ENCODE measurements at regions not wholly inside any gene's neighbourhood (a gene's known extent, or its start where the extent isn't known, plus 50 kb on each side); places are given as distances from the start of the nearest gene placed in this dataset.

DNA sequence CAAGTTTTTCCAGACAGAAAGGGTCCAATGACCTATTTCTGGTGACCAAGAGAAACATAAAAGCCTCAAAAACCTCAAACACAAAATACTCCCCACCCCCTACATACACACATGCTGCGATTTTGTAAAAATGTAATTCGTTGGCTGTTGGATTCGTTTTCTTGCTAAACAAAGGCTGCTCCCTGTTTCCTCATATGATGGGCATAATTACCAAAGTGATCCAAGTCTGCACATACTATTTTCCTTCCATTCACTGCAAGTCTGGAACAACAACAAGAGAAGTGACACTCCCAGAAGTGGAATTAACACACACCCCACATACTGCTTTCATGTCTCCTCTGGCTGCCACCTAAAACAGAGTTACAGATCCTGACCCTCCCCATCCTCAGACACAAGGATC, 131.9 kb downstream of the RAP2A start:
- Histone ChIP-seq H3K9me1 (ENCODE audit: control insufficient read depth, insufficient read depth, low read length) (no peaks in the 10 kb centered on the region), H4K20me1 (replicated peaks; ENCODE audit: control insufficient read depth, insufficient read depth, low read length) (no peaks in the 10 kb centered on the region), H3K27ac (ENCODE audit: extremely low read depth, low read depth, low read length) (no peak overlapping the region), H3K9me3 (replicated peaks; ENCODE audit: control insufficient read depth, insufficient read depth, low read depth, low read length) (no peaks in the 10 kb centered on the region), H2AFZ (ENCODE audit: low read depth, low read length) (no peak overlapping the region), H3K36me3 (ENCODE audit: control insufficient read depth, insufficient read depth, low read length) (no peaks in the 10 kb centered on the region), H3K4me1 (replicated peaks in 1 of 2; ENCODE audit: control insufficient read depth in 2 of 2, insufficient read depth in 2 of 2, low read length in 2 of 2) (no peaks in the 10 kb centered on the region), H3K79me2 (ENCODE audit: control insufficient read depth, insufficient read depth, low read length) (no peaks in the 10 kb centered on the region), H3K4me3 (no peak overlapping the region), H3K27me3 (ENCODE audit: control insufficient read depth in 2 of 2, insufficient read depth in 2 of 2, low read length in 2 of 2) (no peaks in the 10 kb centered on the region; a peak in 1 of 5 replicates), H3K9ac (ENCODE audit: insufficient read depth in 1 of 2, low read depth in 2 of 2, low read length in 2 of 2) (no peak overlapping the region), H3K4me2 (ENCODE audit: insufficient read depth, low read length) (no peak overlapping the region)
- no TSS peak for BruUV-seq (replicated peaks)
- DNase-seq (ENCODE audit: extremely low read depth in 1 of 4, low spot score in 3 of 4) (no peak), FAIRE-seq (no peak), ATAC-seq (no peak)
- ChIA-PET POLR2A (no interaction called here), CTCF (ENCODE audit: low intra/inter-chr PET ratio) (no interaction called here)
- 0% methylated on average over 3 of the region's 3 CpGs for whole genome bisulfite sequencing (ENCODE audit: insufficient coverage, low coverage, missing lambda C conversion rate)
- intact Hi-C loops (cut with micrococcal nuclease), result loop anchor here (2.0 to 10.0 kb wide), 3 partner anchors 201 to 547 kb away; no protein-coding TSS in a partner anchor
- in situ Hi-C loops (cut with MboI), result loop anchor here (10.0 kb wide), 1 partner anchor 561 kb away; no protein-coding TSS in a partner anchor
- TF ChIP-seq, protein P1, sequence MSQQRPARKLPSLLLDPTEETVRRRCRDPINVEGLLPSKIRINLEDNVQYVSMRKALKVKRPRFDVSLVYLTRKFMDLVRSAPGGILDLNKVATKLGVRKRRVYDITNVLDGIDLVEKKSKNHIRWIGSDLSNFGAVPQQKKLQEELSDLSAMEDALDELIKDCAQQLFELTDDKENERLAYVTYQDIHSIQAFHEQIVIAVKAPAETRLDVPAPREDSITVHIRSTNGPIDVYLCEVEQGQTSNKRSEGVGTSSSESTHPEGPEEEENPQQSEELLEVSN (IDR thresholded peaks at IDR 0.05; ENCODE audit: borderline replicate concordance in 1 of 2, extremely low read depth in 1 of 2, insufficient read depth in 1 of 2, insufficient read length in 1 of 2, low read depth in 1 of 2, low read length in 1 of 2, poor library complexity in 1 of 2, severe bottlenecking in 1 of 2), result no peak
- TF ChIP-seq HIVEP1 (CRISPR knock-in tag; IDR thresholded peaks at IDR 0.05) (no peak), HNRNPL (IDR thresholded peaks at IDR 0.05; ENCODE audit: low read depth, low read length) (no peak), KLF16 (IDR thresholded peaks at IDR 0.05) (no peak), RBM14 (IDR thresholded peaks at IDR 0.05; ENCODE audit: borderline replicate concordance, insufficient read depth, low read depth, low read length) (no peak), POLR2AphosphoS5 (IDR thresholded peaks at IDR 0.05; ENCODE audit: control insufficient read depth, insufficient read depth, low read depth, low read length) (no peak), ZNF12 (CRISPR knock-in tag; IDR thresholded peaks at IDR 0.05) (no peak), FOXJ3 (CRISPR knock-in tag; IDR thresholded peaks at IDR 0.05) (no peak), BCOR (IDR thresholded peaks at IDR 0.05) (no peak), SMARCA5 (IDR thresholded peaks at IDR 0.05) (no peak), ZBTB8A (IDR thresholded peaks at IDR 0.05; ENCODE audit: partially characterized antibody) (no peak), KLF13 (tag; IDR thresholded peaks at IDR 0.05; ENCODE audit: borderline replicate concordance, low read depth) (no peak), ARNT (IDR thresholded peaks at IDR 0.05) (no peak)
- TF ChIP-seq, protein P2, sequence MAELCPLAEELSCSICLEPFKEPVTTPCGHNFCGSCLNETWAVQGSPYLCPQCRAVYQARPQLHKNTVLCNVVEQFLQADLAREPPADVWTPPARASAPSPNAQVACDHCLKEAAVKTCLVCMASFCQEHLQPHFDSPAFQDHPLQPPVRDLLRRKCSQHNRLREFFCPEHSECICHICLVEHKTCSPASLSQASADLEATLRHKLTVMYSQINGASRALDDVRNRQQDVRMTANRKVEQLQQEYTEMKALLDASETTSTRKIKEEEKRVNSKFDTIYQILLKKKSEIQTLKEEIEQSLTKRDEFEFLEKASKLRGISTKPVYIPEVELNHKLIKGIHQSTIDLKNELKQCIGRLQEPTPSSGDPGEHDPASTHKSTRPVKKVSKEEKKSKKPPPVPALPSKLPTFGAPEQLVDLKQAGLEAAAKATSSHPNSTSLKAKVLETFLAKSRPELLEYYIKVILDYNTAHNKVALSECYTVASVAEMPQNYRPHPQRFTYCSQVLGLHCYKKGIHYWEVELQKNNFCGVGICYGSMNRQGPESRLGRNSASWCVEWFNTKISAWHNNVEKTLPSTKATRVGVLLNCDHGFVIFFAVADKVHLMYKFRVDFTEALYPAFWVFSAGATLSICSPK (IDR thresholded peaks at IDR 0.05; ENCODE audit: borderline replicate concordance), result no peak
- TF ChIP-seq, protein P3, sequence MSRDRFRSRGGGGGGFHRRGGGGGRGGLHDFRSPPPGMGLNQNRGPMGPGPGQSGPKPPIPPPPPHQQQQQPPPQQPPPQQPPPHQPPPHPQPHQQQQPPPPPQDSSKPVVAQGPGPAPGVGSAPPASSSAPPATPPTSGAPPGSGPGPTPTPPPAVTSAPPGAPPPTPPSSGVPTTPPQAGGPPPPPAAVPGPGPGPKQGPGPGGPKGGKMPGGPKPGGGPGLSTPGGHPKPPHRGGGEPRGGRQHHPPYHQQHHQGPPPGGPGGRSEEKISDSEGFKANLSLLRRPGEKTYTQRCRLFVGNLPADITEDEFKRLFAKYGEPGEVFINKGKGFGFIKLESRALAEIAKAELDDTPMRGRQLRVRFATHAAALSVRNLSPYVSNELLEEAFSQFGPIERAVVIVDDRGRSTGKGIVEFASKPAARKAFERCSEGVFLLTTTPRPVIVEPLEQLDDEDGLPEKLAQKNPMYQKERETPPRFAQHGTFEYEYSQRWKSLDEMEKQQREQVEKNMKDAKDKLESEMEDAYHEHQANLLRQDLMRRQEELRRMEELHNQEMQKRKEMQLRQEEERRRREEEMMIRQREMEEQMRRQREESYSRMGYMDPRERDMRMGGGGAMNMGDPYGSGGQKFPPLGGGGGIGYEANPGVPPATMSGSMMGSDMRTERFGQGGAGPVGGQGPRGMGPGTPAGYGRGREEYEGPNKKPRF (IDR thresholded peaks at IDR 0.05; ENCODE audit: low read depth, low read length), result no peak
- TF ChIP-seq, protein P4, sequence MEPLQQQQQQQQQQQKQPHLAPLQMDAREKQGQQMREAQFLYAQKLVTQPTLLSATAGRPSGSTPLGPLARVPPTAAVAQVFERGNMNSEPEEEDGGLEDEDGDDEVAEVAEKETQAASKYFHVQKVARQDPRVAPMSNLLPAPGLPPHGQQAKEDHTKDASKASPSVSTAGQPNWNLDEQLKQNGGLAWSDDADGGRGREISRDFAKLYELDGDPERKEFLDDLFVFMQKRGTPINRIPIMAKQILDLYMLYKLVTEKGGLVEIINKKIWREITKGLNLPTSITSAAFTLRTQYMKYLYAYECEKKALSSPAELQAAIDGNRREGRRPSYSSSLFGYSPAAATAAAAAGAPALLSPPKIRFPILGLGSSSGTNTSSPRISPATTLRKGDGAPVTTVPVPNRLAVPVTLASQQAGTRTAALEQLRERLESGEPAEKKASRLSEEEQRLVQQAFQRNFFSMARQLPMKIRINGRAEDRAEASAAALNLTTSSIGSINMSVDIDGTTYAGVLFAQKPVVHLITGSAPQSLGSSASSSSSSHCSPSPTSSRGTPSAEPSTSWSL (CRISPR knock-in tag; IDR thresholded peaks at IDR 0.05; ENCODE audit: borderline replicate concordance), result no peak

Data from K562 (cell line).